ENCODE measurements at regions not wholly inside any gene's neighbourhood (a gene's known extent, or its start where the extent isn't known, plus 50 kb on each side); places are given as distances from the start of the nearest gene placed in this dataset.

- peaks cover 14% of the 10 kb centered on the region; the same call in 1 of the 2 replicates for H3K9me3 ChIP-seq (ENCODE audit: control insufficient read depth, insufficient read depth, low read length)
- ChIA-PET CTCF (no interaction called here), POLR2A (no interaction called here)
- TF ChIP-seq CTCF (IDR thresholded peaks at IDR 0.05; ENCODE audit: low read depth, low read length), result no peak
- no peak for DNase-seq (ENCODE audit: low read depth, low spot score)
- H3K27ac ChIP-seq (ENCODE audit: low read depth, low read length), result no peak overlapping the region
- no peak overlapping the region for H3K4me3 ChIP-seq (ENCODE audit: low read depth, low read length)
- H3K27me3 ChIP-seq (ENCODE audit: control insufficient read depth, insufficient read depth, low read length), result no peaks in the 10 kb centered on the region
Measured at GRCh38 chr11:22065472-22065871, 127.4 kb upstream of the ANO5 start.

DNA sequence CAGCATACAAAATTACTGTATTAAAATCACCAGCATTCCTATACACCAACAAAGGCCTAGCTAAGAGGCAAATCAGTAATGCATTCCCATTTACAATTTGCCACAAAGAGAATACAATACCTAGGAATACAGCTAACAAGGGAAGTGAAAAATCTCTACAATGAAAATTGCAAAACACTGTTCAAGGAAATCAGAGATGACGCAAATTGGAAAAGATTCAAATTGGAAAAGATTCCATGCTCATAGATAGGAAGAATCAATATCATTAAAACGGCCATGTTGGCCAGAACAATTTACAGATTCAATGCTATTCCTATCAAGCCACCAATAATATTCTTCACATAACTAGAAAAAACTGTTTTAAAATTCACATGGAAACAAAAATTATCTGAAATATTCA, 123.0 kb upstream of the ANO5 start:
- Histone ChIP-seq H3K27ac (ENCODE audit: low read depth, low read length) (no peak overlapping the region), H3K9me3 (ENCODE audit: control insufficient read depth, insufficient read depth, low read length) (peaks cover 12% of the 10 kb centered on the region; the same call in 1 of the 2 replicates), H3K27me3 (ENCODE audit: control insufficient read depth, insufficient read depth, low read length) (no peaks in the 10 kb centered on the region), H3K4me3 (ENCODE audit: low read depth, low read length) (no peak overlapping the region)
- CTCF ChIA-PET, result no interaction called here
- POLR2A ChIA-PET, result no interaction called here
- DNase-seq (ENCODE audit: low read depth, low spot score), result no peak
- no peak for TF ChIP-seq CTCF (IDR thresholded peaks at IDR 0.05; ENCODE audit: low read depth, low read length)

GRCh38 chr11:22076271-22076930, 116.5 kb upstream of the ANO5 start:
- no peaks in the 10 kb centered on the region for H3K27me3 ChIP-seq (ENCODE audit: control insufficient read depth, insufficient read depth, low read length)
- ChIA-PET CTCF (no interaction called here), POLR2A (no interaction called here)
- DNase-seq (ENCODE audit: low read depth, low spot score), result no peak
- no peak for TF ChIP-seq CTCF (IDR thresholded peaks at IDR 0.05; ENCODE audit: low read depth, low read length)
- H3K9me3 ChIP-seq (ENCODE audit: control insufficient read depth, insufficient read depth, low read length), result peaks cover 8% of the 10 kb centered on the region; the same call in 1 of the 2 replicates
- no peak overlapping the region for H3K4me3 ChIP-seq (ENCODE audit: low read depth, low read length)
- H3K27ac ChIP-seq (ENCODE audit: low read depth, low read length), result no peak overlapping the region

- ChIA-PET CTCF (no interaction called here), POLR2A (no interaction called here)
- no peak for TF ChIP-seq CTCF (IDR thresholded peaks at IDR 0.05; ENCODE audit: low read depth, low read length)
- DNase-seq (ENCODE audit: low read depth, low spot score), result no peak
- H3K27me3 ChIP-seq (ENCODE audit: control insufficient read depth, insufficient read depth, low read length), result no peaks in the 10 kb centered on the region
- no peak overlapping the region for H3K4me3 ChIP-seq (ENCODE audit: low read depth, low read length)
- H3K9me3 ChIP-seq (ENCODE audit: control insufficient read depth, insufficient read depth, low read length), result peaks cover 8% of the 10 kb centered on the region; the same call in 1 of the 2 replicates
- H3K27ac ChIP-seq (ENCODE audit: low read depth, low read length), result no peak overlapping the region
Measured at GRCh38 chr11:22078063-22078462, 114.8 kb upstream of the ANO5 start.

GRCh38 chr11:22079133-22079872, 113.6 kb upstream of the ANO5 start:
- Histone ChIP-seq H3K27ac (ENCODE audit: low read depth, low read length) (no peak overlapping the region), H3K9me3 (ENCODE audit: control insufficient read depth, insufficient read depth, low read length) (peaks cover 8% of the 10 kb centered on the region; the same call in 1 of the 2 replicates), H3K4me3 (ENCODE audit: low read depth, low read length) (no peak overlapping the region), H3K27me3 (ENCODE audit: control insufficient read depth, insufficient read depth, low read length) (no peaks in the 10 kb centered on the region)
- CTCF ChIA-PET, result no interaction called here
- TF ChIP-seq CTCF (IDR thresholded peaks at IDR 0.05; ENCODE audit: low read depth, low read length), result no peak
- POLR2A ChIA-PET, result no interaction called here
- no peak for DNase-seq (ENCODE audit: low read depth, low spot score)

Data from AG04450 (cell line).